Activated CD4-positive, CD25-positive, alpha-beta regulatory T cell treated with anti-CD3 and anti-CD28 coated beads, Interleukin-2, amount 50 U/mL, for 72 hours (primary cell): ENCODE measurements at regions not wholly inside any gene's neighbourhood (a gene's known extent, or its start where the extent isn't known, plus 50 kb on each side); places are given as distances from the start of the nearest gene placed in this dataset.

Experiments
- DNase-seq: peaks from one replicate; pipeline ENCODE4 v3.0.0; 2021

GRCh38 chr7:22655781-22656180 lies 71.2 kb upstream of the IL6 start:
- no peak for DNase-seq

- DNase-seq, result no peak
Measured at GRCh38 chr7:22654831-22655230, 72.2 kb upstream of the IL6 start.

GRCh38 chr7:22653951-22654350 lies 73.0 kb upstream of the IL6 start:
- DNase-seq, result no peak

GRCh38 chr7:22651534-22652243 lies 75.3 kb upstream of the IL6 start:
- DNase-seq, result no peak

DNA sequence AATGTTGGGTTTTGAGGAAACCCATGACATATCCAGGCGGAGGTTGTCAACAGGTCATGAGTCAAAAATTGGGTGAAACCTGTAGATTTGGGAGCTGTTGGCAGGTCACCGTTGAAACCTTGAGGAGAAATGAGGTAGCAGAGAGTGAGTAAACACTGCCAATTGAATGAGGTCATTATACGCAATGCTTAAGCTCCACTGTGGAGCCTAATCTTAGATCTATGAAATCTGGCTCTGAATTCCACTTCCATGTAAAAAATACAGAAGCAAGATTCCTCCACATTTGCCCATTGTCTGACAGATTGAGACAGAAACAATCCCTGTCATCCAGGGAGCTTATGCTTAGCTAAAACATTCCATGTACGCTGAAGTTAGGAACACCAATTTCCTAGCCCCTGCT lies 76.0 kb upstream of the IL6 start:
- no peak for DNase-seq

GRCh38 chr7:22649686-22650085 lies 77.3 kb upstream of the IL6 start:
- no peak for DNase-seq

DNA sequence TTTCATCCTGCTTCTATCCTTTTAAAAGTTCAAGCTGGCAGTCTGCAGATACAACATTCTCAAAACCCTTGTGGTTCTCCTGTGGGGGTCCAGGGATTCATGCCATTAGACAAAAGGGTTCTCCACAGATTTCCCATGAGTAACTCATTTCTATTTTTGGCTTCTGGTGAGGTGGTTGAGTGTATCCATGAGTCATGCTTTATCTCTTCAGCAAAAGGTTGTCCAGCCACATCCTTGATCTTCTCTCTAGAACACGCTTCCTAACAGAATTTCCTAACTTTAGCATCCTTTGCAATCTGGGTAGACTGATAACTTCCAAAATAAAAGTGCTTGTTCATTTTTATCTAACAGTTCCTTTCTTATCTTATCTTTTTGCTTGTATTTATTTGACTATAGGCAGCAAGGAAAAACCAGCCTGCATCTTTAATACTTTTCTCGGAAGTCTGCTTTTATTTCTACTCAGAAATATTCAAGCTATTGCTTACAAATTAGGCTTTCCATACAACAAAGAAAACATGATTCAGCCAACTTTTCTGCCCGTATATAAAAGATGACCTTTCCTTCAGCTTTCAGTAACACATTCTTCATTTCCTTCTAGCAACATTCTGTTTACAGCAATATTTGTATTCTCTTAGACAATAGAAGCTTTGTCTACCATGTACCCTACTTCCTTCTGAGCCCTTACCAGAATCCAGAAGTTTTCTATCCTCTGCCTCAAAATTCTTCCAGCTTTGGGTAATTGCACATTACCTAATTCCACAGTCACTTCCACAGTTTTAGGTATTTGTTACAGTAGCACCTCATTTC lies 79.3 kb upstream of the IL6 start:
- DNase-seq, result no peak

GRCh38 chr7:22645418-22646181 lies 81.4 kb upstream of the IL6 start:
- no peak for DNase-seq

DNA sequence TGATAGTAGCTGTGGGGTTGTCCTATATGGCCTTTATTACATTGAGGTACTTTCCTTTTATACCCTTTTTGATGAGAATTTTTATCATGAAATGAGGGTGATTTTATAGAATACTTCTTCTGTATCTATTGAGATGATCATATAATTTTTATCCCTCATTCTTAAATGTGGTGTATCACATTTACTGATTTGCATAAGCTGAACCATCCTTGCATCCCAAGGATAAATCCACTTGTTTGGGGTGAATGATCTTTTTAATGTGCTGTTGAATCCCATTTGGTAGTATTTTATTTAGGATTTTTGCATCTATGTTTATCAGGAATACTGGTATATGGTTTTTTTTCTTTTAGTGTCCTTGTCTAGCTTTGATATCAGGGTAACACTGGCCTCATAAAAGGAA lies 84.5 kb upstream of the IL6 start:
- DNase-seq, result no peak

DNA sequence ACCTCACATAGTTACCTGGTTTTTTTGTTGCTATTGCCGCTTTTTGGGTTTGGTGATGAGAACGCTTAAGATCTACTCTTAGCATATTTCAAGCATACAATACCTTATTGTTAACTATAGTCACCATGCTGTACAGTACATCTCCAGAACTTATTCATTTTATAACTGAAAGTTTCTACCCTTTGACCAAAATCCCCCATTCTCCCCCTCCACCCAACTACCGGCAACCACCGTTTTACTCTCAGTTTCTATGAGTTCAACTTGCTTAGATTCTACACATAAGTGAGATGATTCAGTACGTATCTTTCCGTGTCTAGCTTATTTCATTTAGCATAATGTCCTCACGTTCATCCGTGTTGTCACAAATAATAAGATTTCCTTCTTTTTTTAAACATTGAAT lies 86.7 kb upstream of the IL6 start:
- no peak for DNase-seq

DNA sequence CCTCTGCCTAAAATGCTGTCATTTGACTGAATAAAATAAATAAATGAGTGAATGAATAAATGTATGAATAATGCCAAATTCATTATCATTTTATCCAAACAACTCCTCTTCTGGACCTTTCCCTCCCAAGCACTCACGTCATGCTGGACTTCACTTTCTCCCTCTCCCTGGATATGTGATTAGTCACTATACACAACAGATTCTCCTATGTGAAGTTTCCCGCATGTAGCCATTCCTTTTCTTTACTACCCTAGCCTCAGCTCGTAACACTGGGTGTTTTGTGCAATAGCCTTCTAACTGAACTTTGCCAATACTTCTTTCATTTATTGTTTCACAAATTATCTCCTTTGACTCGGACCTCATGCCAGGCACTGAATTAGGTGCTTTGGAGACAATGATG lies 87.6 kb upstream of the IL6 start:
- DNase-seq, result no peak

GRCh38 chr7:22635349-22635748 lies 91.7 kb upstream of the IL6 start:
- DNase-seq, result no peak

GRCh38 chr7:22633954-22634474 lies 93.0 kb upstream of the IL6 start:
- DNase-seq, result no peak

GRCh38 chr7:22633286-22633953 lies 93.6 kb upstream of the IL6 start:
- no peak for DNase-seq

- no peak for DNase-seq
Measured at GRCh38 chr7:22632674-22633073, 94.3 kb upstream of the IL6 start.

DNA sequence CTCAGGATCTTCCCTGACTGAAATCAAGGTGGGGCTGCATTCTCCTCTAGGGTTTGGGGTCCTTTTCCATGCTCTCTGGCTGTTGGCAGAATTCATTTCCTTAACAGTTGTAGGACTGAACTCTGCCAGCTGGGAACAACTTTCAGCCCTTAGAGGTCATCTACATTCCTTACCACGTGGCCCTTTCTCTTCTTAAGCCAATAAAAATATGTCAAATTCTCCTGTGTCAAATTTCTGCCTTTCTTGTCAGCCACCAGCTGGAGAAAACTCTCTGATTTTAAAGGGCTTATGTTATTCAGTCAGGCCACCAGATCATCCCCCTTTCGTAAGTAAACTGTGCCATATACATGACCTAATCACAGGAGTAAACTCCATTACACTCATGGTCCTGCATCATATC lies 95.3 kb upstream of the IL6 start:
- DNase-seq, result no peak

- no peak for DNase-seq
Measured at GRCh38 chr7:22630069-22630468, 96.9 kb upstream of the IL6 start.

- no peak for DNase-seq
Measured at GRCh38 chr7:22629056-22629455, 97.9 kb upstream of the IL6 start.

- no peak for DNase-seq
Measured at GRCh38 chr7:22628112-22628511, 98.9 kb upstream of the IL6 start.

DNA sequence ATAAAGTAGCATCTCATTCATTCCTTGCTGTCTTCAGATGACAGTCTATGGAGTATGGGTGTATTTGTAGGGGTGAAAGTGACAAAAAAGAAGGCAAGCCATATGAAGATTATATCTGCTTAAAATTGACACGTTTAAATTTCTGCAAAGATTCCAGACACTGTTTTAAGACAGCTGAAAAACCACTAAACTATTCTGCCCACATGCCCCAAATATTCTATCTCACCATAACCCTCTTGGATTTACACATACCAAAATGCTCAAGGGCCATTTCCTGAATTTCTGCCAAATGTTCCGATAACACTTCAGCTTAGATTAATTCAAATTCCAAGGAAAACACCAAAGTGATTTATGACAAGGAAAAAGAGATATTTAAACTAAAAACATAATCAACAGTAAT lies 99.9 kb upstream of the IL6 start:
- DNase-seq, result no peak

DNA sequence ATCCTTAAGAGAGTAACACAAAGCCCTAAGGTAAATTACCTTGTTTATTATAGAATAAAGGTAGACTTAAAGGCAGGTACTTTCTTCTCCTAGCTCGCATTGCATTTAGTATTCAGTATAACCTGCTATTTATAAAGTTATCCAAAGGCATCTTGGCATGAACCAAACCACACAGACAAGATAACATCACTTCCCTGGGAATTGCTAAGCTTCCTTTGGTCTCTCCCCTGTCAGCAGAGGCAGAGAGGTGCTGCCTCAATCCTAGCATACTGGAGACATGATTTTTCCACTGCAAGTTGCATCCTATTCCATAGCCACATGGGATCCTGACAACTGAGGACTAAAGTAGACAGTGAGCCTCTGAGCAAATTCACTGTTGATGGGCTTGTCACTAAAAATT lies 101.7 kb upstream of the IL6 start:
- DNase-seq, result no peak

DNA sequence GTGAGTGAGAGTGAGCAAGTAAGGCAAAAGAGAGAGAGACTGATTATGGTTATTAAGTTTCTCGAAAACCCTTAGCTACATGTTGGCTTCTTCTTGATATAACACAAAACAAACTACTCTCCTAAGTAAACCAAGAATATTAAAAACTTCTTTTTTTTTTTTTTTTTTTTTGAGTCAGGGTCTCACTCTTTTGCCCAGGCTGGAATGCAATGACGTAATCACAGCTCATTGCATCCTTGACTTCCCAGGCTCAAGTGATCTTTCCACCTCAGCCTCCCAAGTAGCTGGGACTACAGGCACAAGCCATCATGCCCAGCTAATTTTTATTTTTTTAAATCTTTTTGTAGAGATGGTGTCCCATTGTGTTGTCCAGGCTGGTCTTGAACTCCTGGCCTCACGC lies 102.2 kb upstream of the IL6 start:
- no peak for DNase-seq

DNA sequence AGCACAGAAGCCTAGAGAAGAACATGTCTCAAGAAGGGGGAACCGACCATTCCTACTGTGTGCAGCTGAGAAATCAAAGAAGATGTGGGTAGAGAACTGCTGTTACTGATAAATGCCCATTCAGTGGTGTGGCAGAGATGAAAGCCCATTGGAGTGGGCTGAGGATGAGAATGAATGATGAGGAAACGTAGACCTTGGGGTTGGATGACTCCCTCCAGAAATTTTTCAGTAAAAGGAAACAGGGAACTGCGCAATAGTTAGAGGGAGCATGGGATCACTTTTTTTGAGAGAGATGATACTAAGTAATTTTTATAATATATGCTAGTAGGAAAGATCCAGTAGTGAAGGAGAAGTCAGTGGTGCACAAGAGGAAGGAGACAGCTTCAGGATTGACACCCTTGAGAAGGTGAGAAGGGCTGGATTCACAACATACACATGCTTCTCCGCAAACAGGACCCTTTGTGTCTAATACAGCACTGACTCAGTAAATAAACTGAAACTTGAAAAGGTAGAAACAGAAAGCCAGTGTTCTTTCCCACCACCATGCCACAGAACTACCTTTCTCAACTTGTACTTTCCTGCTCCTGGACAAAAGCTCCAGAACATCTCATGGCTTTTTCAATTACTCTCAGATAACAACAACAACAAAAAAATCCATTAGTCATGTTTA lies 104.7 kb upstream of the IL6 start:
- DNase-seq, result no peak
